GM23248 (cell line): ENCODE measurements at regions not wholly inside any gene's neighbourhood (a gene's known extent, or its start where the extent isn't known, plus 50 kb on each side); places are given as distances from the start of the nearest gene placed in this dataset.

Source experiments
- DNase-seq: peaks from one replicate; pipeline ENCODE4 v3.0.0-alpha.2; 2015
- H2AFZ ChIP-seq: fragments of 200-600 bp; sonication (generic); 2 replicates; pipeline ENCODE4 v1.6.1; 2016; ENCODE audit warnings: antibody characterized with exemption
- H3F3A ChIP-seq: fragments of 200-600 bp; sonication (generic); 2 replicates; pipeline ENCODE4 v1.6.1; 2016; ENCODE audit warnings: mild to moderate bottlenecking, antibody characterized with exemption, mixed run types; ENCODE audit not compliant: insufficient read depth
- H3K27ac ChIP-seq: fragments of 200-600 bp; sonication (generic); 2 replicates; pipeline ENCODE4 v1.5.1; 2016; ENCODE audit warnings: mild to moderate bottlenecking
- H3K27me3 ChIP-seq: fragments of 200-600 bp; sonication (generic); replicated peaks from 2 replicates; pipeline ENCODE4 v1.6.1; 2016; ENCODE audit warnings: mild to moderate bottlenecking; ENCODE audit not compliant: insufficient read depth
- H3K36me3 ChIP-seq: fragments of 200-600 bp; sonication (generic); 2 replicates; pipeline ENCODE4 v1.6.1; 2016; ENCODE audit warnings: low read depth, mild to moderate bottlenecking
- H3K4me1 ChIP-seq: fragments of 200-600 bp; sonication (generic); 2 replicates; pipeline ENCODE4 v1.6.1; 2016; ENCODE audit warnings: mild to moderate bottlenecking; ENCODE audit not compliant: insufficient read depth
- H3K4me2 ChIP-seq: fragments of 200-600 bp; sonication (generic); one replicate; pipeline ENCODE4 v1.6.1; 2016; ENCODE audit warnings: mild to moderate bottlenecking; ENCODE audit not compliant: unreplicated experiment
- H3K4me3 ChIP-seq: fragments of 200-600 bp; sonication (generic); 2 replicates; pipeline ENCODE4 v1.5.1; 2016; ENCODE audit warnings: mild to moderate bottlenecking
- H3K79me2 ChIP-seq: fragments of 200-600 bp; sonication (generic); 2 replicates; pipeline ENCODE4 v1.6.1; 2016; ENCODE audit warnings: mild to moderate bottlenecking; ENCODE audit not compliant: insufficient read depth
- H3K9ac ChIP-seq: fragments of 200-600 bp; sonication (generic); 2 replicates; pipeline ENCODE4 v1.6.1; 2016; ENCODE audit warnings: mild to moderate bottlenecking
- H3K9me2 ChIP-seq: fragments of 200-600 bp; sonication (generic); 2 replicates; pipeline ENCODE4 v1.6.1; 2016; ENCODE audit warnings: mixed run types, mild to moderate bottlenecking, moderate library complexity; ENCODE audit not compliant: insufficient read depth
- H3K9me3 ChIP-seq: fragments of 200-600 bp; sonication (generic); one replicate; pipeline ENCODE4 v1.6.1; 2017; ENCODE audit warnings: low read depth
- H4K20me1 ChIP-seq: fragments of 200-600 bp; sonication (generic); 2 replicates; pipeline ENCODE4 v1.6.0; 2016; ENCODE audit not compliant: insufficient read depth
- EZH2 ChIP-seq: fragments of 200-600 bp; sonication (generic); IDR thresholded peaks from 2 replicates; pipeline ENCODE4 v1.6.1; 2018; ENCODE audit warnings: antibody characterized with exemption, mild to moderate bottlenecking; ENCODE audit not compliant: insufficient read depth, poor library complexity, severe bottlenecking
- EZH2phosphoT487 ChIP-seq: fragments of 200-600 bp; sonication (generic); IDR thresholded peaks from 2 replicates; pipeline ENCODE4 v1.6.1; 2018; ENCODE audit warnings: antibody characterized with exemption, moderate library complexity, mild to moderate bottlenecking, low read depth; ENCODE audit not compliant: insufficient read depth
- WGBS, 2 experiments: methylation state at CpG; one replicate each; pipeline ENCODE4 v1.1.6; 2015 to 2017; ENCODE audit warnings: low lambda C conversion rate in 2 of 2, low coverage in 1 of 2; ENCODE audit errors: missing lambda C conversion rate in 2 of 2; 5-methylcytosine and 5-hydroxymethylcytosine counted together
- in situ Hi-C: fragments of 300-500 bp; cut with MboI; formaldehyde crosslinking; loops from 2 replicates; pipeline ENCODE4 v1.15.0; 2020

DNA sequence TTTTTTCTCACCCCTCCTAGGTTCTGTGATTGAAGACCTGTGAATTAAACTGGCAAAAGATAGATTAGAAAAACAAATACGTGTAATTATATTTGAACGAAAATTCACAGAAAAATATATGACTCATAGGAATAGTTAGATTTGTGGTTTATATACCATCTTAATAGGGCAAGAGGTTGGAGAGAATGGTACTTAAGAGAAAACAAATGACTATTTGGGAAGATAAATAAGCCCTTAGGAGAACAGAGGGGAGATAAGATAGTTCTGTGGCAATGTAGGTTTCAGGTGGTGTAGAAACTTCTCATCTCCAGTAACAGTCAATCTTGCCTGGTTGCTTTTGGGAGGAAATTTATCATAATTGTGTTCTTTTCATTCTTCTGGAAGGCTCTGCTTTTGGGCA is 122.0 kb downstream of the PRDM9 start:
- whole genome bisulfite sequencing, 2 experiments, result 34 to 41% methylated on average over 2 of the region's 2 CpGs
- H3F3A ChIP-seq, result no peaks in the 10 kb centered on the region
- no peaks in the 10 kb centered on the region for H3K27me3 ChIP-seq
- no peaks in the 10 kb centered on the region for H3K9me3 ChIP-seq
- no peaks in the 10 kb centered on the region for H3K4me1 ChIP-seq
- no peaks in the 10 kb centered on the region for H4K20me1 ChIP-seq
- TF ChIP-seq EZH2phosphoT487, result no peak
- TF ChIP-seq EZH2, result no peak
- H3K4me2 ChIP-seq, result no peak overlapping the region
- H3K9ac ChIP-seq, result no peak overlapping the region
- no peaks in the 10 kb centered on the region for H3K36me3 ChIP-seq
- H3K27ac ChIP-seq, result no peak overlapping the region
- in situ Hi-C loops, result no loop called here
- H3K4me3 ChIP-seq, result no peak overlapping the region
- DNase-seq, result no peak
- no peaks in the 10 kb centered on the region for H3K79me2 ChIP-seq
- no peaks in the 10 kb centered on the region for H3K9me2 ChIP-seq
- no peak overlapping the region for H2AFZ ChIP-seq

DNA sequence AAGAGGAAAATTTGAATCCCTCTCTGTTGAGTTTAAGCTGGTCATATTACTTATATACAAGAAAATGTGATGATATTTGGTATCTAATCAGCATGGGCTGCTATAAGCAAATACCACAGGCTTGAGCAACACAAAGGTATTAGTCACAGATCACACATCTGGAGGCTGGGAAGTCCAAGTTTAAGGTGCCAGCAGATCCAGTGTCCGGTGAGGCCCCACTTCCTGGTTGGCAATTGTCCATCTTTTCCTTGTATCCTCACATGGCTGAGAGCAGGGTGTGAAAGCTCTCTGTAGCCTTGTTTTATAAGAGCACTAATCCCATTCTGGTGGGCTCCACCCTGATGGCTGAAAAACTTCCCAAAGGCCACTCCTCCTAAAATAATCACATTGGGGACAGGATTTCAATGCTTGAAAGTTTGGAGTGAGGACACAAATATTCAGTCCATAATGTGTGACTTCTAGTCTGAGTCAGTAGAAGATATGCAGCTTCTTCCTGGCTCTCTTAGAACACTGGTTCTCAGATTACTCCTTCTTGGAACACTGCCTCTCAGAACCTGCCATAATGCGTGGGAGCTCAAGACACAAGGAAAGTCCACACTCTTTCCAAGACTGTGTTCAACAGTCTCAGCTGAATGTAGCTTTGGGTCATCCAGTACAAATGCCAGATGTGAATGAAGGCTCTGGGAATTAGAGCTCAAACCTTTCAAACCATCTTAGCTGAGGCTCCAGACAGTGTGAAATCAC is 124.1 kb downstream of the PRDM9 start:
- Histone ChIP-seq H3K79me2 (no peaks in the 10 kb centered on the region), H3F3A (no peaks in the 10 kb centered on the region), H3K27me3 (no peaks in the 10 kb centered on the region), H3K4me3 (no peak overlapping the region), H3K9ac (no peak overlapping the region), H3K9me2 (no peaks in the 10 kb centered on the region), H4K20me1 (no peaks in the 10 kb centered on the region), H3K9me3 (no peaks in the 10 kb centered on the region), H2AFZ (no peak overlapping the region), H3K4me1 (no peaks in the 10 kb centered on the region), H3K4me2 (no peak overlapping the region), H3K36me3 (no peaks in the 10 kb centered on the region), H3K27ac (no peak overlapping the region)
- DNase-seq, result peak; percentile 49
- 17 to 22% methylated on average over 2 of the region's 2 CpGs for WGBS, 2 experiments
- in situ Hi-C loops, result no loop called here
- TF ChIP-seq EZH2 (no peak), EZH2phosphoT487 (no peak)

DNA sequence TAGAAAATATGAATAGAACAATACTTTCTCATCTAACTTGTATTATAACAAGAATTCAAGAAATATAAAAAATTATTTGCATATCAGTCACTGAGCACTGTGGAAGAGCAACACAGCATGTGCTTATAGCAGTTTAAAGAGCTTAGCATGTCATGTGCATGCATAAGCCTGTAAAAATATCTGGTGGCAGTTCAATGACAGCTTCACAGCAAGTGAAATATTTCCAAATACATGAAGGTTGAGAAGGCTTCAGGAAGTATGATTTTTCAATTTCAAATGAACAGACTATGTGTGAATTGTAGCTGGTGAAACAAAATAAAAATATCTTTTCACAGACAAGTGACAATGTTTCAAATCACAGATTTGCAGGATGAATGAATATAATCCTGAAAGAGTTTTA is 128.5 kb downstream of the PRDM9 start:
- Histone ChIP-seq H4K20me1 (no peaks in the 10 kb centered on the region), H3K4me1 (no peaks in the 10 kb centered on the region), H3K4me2 (no peak overlapping the region), H3K9ac (no peak overlapping the region), H3K4me3 (no peak overlapping the region), H3K36me3 (no peaks in the 10 kb centered on the region), H3K9me2 (no peaks in the 10 kb centered on the region), H3F3A (no peaks in the 10 kb centered on the region), H3K9me3 (no peaks in the 10 kb centered on the region), H2AFZ (no peak overlapping the region), H3K79me2 (no peaks in the 10 kb centered on the region), H3K27me3 (no peaks in the 10 kb centered on the region), H3K27ac (no peak overlapping the region)
- in situ Hi-C loops, result no loop called here
- no peak for DNase-seq
- no peak for TF ChIP-seq EZH2
- TF ChIP-seq EZH2phosphoT487, result no peak

DNA sequence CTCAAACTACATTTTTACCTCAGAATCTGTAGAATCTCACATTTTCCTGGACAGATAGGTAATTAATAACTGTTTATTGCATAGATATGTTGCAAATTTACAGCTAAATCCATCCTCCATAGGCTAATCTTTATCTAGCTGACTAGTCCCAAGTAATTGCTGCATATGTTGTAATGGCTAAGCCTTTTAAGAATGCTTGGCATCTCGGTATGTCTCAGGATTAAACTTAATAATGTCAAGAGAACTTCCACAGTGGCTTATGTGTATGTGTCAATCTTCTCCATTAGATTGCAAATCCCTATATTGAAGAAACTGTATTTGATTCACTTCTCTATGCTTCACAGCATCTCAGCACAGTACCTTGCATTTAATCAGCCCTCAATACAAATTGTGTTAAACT is 131.9 kb downstream of the PRDM9 start:
- H3K36me3 ChIP-seq, result no peaks in the 10 kb centered on the region
- no peak overlapping the region for H3K4me2 ChIP-seq
- H3K27ac ChIP-seq, result no peak overlapping the region
- no peaks in the 10 kb centered on the region for H3K9me2 ChIP-seq
- TF ChIP-seq EZH2phosphoT487 (no peak), EZH2 (no peak)
- no peaks in the 10 kb centered on the region for H3K27me3 ChIP-seq
- 0 to 7% methylated on average over 1 of the region's 1 CpG for WGBS, 2 experiments
- no peaks in the 10 kb centered on the region for H4K20me1 ChIP-seq
- no peak overlapping the region for H3K9ac ChIP-seq
- H3F3A ChIP-seq, result no peaks in the 10 kb centered on the region
- no peak for DNase-seq
- H3K79me2 ChIP-seq, result no peaks in the 10 kb centered on the region
- no peak overlapping the region for H2AFZ ChIP-seq
- no peaks in the 10 kb centered on the region for H3K9me3 ChIP-seq
- no peak overlapping the region for H3K4me3 ChIP-seq
- in situ Hi-C loops, result no loop called here
- no peaks in the 10 kb centered on the region for H3K4me1 ChIP-seq

DNA sequence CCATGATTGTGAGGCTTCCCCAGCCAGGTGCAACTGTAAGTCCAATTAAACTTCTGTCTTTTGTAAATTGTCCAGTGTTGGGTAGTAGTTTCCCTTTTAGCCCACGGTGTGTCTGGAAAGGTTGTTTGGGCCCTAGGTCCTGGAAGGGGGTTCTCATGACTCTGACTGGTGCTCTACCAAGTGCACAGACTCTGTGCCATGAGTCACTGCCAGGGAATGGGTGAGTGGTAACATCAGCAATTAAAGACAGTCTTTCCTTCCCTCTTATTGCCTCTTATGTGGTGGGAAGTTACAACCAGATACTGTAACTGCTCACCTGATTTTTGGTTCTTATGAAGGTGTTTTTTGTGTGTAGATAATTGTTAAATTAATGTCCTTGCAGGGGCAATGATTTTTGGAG is 141.2 kb downstream of the PRDM9 start:
- no peaks in the 10 kb centered on the region for H3K9me2 ChIP-seq
- H3K9ac ChIP-seq, result no peak overlapping the region
- H3K27me3 ChIP-seq, result no peaks in the 10 kb centered on the region
- no peak for TF ChIP-seq EZH2phosphoT487
- TF ChIP-seq EZH2, result no peak
- no peak overlapping the region for H3K4me2 ChIP-seq
- no peaks in the 10 kb centered on the region for H3K36me3 ChIP-seq
- no peak overlapping the region for H3K27ac ChIP-seq
- WGBS, 2 experiments, result 18 to 24% methylated on average over 1 of the region's 1 CpG
- no peak overlapping the region for H3K4me3 ChIP-seq
- no peaks in the 10 kb centered on the region for H3F3A ChIP-seq
- no peaks in the 10 kb centered on the region for H3K9me3 ChIP-seq
- DNase-seq, result no peak
- no peak overlapping the region for H2AFZ ChIP-seq
- no peaks in the 10 kb centered on the region for H3K79me2 ChIP-seq
- H4K20me1 ChIP-seq, result no peaks in the 10 kb centered on the region
- no peaks in the 10 kb centered on the region for H3K4me1 ChIP-seq
- in situ Hi-C loops, result no loop called here
